ENCODE measurements at regions not wholly inside any gene's neighbourhood (a gene's known extent, or its start where the extent isn't known, plus 50 kb on each side); places are given as distances from the start of the nearest gene placed in this dataset.

- H3K4me3 ChIP-seq (ENCODE audit: low read depth, low read length) = no peak overlapping the region
- no peak for DNase-seq (ENCODE audit: low read depth)
- TF ChIP-seq POLR2A (IDR thresholded peaks at IDR 0.05; ENCODE audit: extremely low read depth, insufficient read length) = no peak
Measured at GRCh38 chr4:3860061-3860912, 94.1 kb downstream of the ADRA2C start.

- TF ChIP-seq MAX (IDR thresholded peaks at IDR 0.05; ENCODE audit: low read depth, low read length) = no peak
- TF ChIP-seq POLR2A (IDR thresholded peaks at IDR 0.05; ENCODE audit: extremely low read depth, insufficient read length) = no peak
- no peak for TF ChIP-seq CTCF (IDR thresholded peaks at IDR 0.05; ENCODE audit: low read depth, low read length)
- TF ChIP-seq MYC (IDR thresholded peaks at IDR 0.05; ENCODE audit: low read depth, low read length) = no peak
- DNase-seq (ENCODE audit: low read depth) = no peak
- no peak overlapping the region for H3K4me3 ChIP-seq (ENCODE audit: low read depth, low read length)
Measured at GRCh38 chr4:3860913-3861636, 94.9 kb downstream of the ADRA2C start.

GRCh38 chr4:3861720-3862639 is 95.8 kb downstream of the ADRA2C start:
- no peak overlapping the region for H3K4me3 ChIP-seq (ENCODE audit: low read depth, low read length)
- TF ChIP-seq MAX (IDR thresholded peaks at IDR 0.05; ENCODE audit: low read depth, low read length) (no peak), MYC (IDR thresholded peaks at IDR 0.05; ENCODE audit: low read depth, low read length) (no peak), CTCF (IDR thresholded peaks at IDR 0.05; ENCODE audit: low read depth, low read length) (no peak), POLR2A (IDR thresholded peaks at IDR 0.05; ENCODE audit: extremely low read depth, insufficient read length) (no peak)
- no peak for DNase-seq (ENCODE audit: low read depth)

- no peak overlapping the region for H3K4me3 ChIP-seq (ENCODE audit: low read depth, low read length)
- TF ChIP-seq MAX (IDR thresholded peaks at IDR 0.05; ENCODE audit: low read depth, low read length) = no peak
- TF ChIP-seq POLR2A (IDR thresholded peaks at IDR 0.05; ENCODE audit: extremely low read depth, insufficient read length) = no peak
- no peak for TF ChIP-seq CTCF (IDR thresholded peaks at IDR 0.05; ENCODE audit: low read depth, low read length)
- no peak for TF ChIP-seq MYC (IDR thresholded peaks at IDR 0.05; ENCODE audit: low read depth, low read length)
- DNase-seq (ENCODE audit: low read depth) = no peak
Measured at GRCh38 chr4:3862640-3863420, 96.6 kb downstream of the ADRA2C start.

GRCh38 chr4:3863841-3864741 is 97.9 kb downstream of the ADRA2C start:
- TF ChIP-seq CTCF (IDR thresholded peaks at IDR 0.05; ENCODE audit: low read depth, low read length) (no peak), POLR2A (IDR thresholded peaks at IDR 0.05; ENCODE audit: extremely low read depth, insufficient read length) (no peak), MAX (IDR thresholded peaks at IDR 0.05; ENCODE audit: low read depth, low read length) (no peak)
- H3K4me3 ChIP-seq (ENCODE audit: low read depth, low read length) = no peak overlapping the region
- DNase-seq (ENCODE audit: low read depth) = no peak

All from NB4 (cell line).